K562 (cell line): ENCODE measurements at regions not wholly inside any gene's neighbourhood (a gene's known extent, or its start where the extent isn't known, plus 50 kb on each side); places are given as distances from the start of the nearest gene placed in this dataset.
A peak's percentile ranks its signal among the peaks of the same experiment; 100 is the strongest.

ENCODE experiments used
- ATAC-seq: fragments of 200-7000 bp; cut with Tn5 transposase; 3 replicates; pipeline ENCODE4 v1.9.1; 2020; ENCODE audit warnings: moderate library complexity
- BruUV-seq: library from RNA; stranded (reverse); fragments of 400-500 nt; replicated peaks from 2 replicates; lab custom pipeline; 2021; lab: Mats Ljungman, UMichigan
- CTCF ChIA-PET: fragments of 300-600 bp; formaldehyde crosslinking; extraction: SDS; loops from one replicate; lab custom pipeline; 2021; ENCODE audit warnings: low intra/inter-chr PET ratio; lab: Yijun Ruan, JAX
- POLR2A ChIA-PET: fragments of 300-600, 350-650 bp; sonication (Branson Sonifier 250); formaldehyde crosslinking; extraction: SDS; loops from one replicate; lab custom pipeline; 2021; ENCODE audit warnings: antibody characterized with exemption, inconsistent platforms; lab: Yijun Ruan, JAX
- DNase-seq, 4 experiments: peaks; one replicate each; pipeline versions ENCODE4 v3.0.0 to v3.0.0-alpha.2; 2011 to 2018; ENCODE audit warnings: low spot score in 3 of 4, mixed read lengths in 3 of 4; ENCODE audit errors: extremely low read depth in 1 of 4
- FAIRE-seq: peaks from 2 replicates; lab custom pipeline; 2011; peaks lifted over from hg19 to GRCh38; lab: Jason Lieb, UNC
- H2AFZ ChIP-seq: 2 replicates; pipeline ENCODE4 v1.6.0; 2011; ENCODE audit warnings: low read depth, low read length, control low read depth, inconsistent platforms
- H3K27ac ChIP-seq: fragments of 200-600 bp; 3 replicates; pipeline ENCODE4 v1.8.0; 2011; ENCODE audit warnings: low read depth, mild to moderate bottlenecking, control low read depth, inconsistent platforms, low read length, moderate library complexity, mixed read lengths; ENCODE audit errors: extremely low read depth
- H3K27me3 ChIP-seq, 2 experiments: fragments of 300-600 bp in 1 of 2; 2 replicates in 1 of 2; 3 replicates in 1 of 2; pipeline versions ENCODE4 v1.6.0 to v1.8.0; 2011; ENCODE audit warnings: inconsistent platforms in 2 of 2, low read length in 2 of 2, mild to moderate bottlenecking in 1 of 2, mixed read lengths in 1 of 2, moderate library complexity in 1 of 2; ENCODE audit not compliant: control insufficient read depth in 2 of 2, insufficient read depth in 2 of 2
- H3K36me3 ChIP-seq: fragments of 300-600 bp; 3 replicates; pipeline ENCODE4 v1.8.0; 2011; ENCODE audit warnings: mild to moderate bottlenecking, low read length, inconsistent platforms; ENCODE audit not compliant: control insufficient read depth, insufficient read depth
- H3K4me1 ChIP-seq, 2 experiments: fragments of 200-600 bp in 1 of 2; replicated peaks in 1 of 2; 2 replicates in 1 of 2; 3 replicates in 1 of 2; pipeline versions ENCODE4 v1.5.1 to v1.8.0; 2011; ENCODE audit warnings: inconsistent platforms in 2 of 2, low read length in 2 of 2, mild to moderate bottlenecking in 1 of 2, mixed read lengths in 1 of 2, moderate library complexity in 1 of 2; ENCODE audit not compliant: control insufficient read depth in 2 of 2, insufficient read depth in 2 of 2
- H3K4me2 ChIP-seq: 2 replicates; pipeline ENCODE4 v1.6.1; 2011; ENCODE audit warnings: low read length, control low read depth, inconsistent platforms, mixed read lengths; ENCODE audit not compliant: insufficient read depth
- H3K4me3 ChIP-seq: fragments of 200-600 bp; sonication (generic), shearing (Covaris generic); 2 replicates; pipeline ENCODE4 v1.5.1; 2016; ENCODE audit warnings: control low read depth, inconsistent platforms
- H3K79me2 ChIP-seq: fragments of 200-600 bp; 3 replicates; pipeline ENCODE4 v1.8.0; 2011; ENCODE audit warnings: low read length, inconsistent platforms; ENCODE audit not compliant: control insufficient read depth, insufficient read depth
- H3K9ac ChIP-seq, 2 experiments: 2 replicates each; pipeline versions ENCODE4 v1.6.0 to v1.6.1; 2011; ENCODE audit warnings: low read depth in 2 of 2, low read length in 2 of 2, control low read depth in 1 of 2, inconsistent platforms in 1 of 2, mild to moderate bottlenecking in 1 of 2, mixed read lengths in 1 of 2; ENCODE audit not compliant: insufficient read depth in 1 of 2
- H3K9me1 ChIP-seq: one replicate; pipeline ENCODE4 v1.6.0; 2011; ENCODE audit warnings: inconsistent platforms, mild to moderate bottlenecking, low read length, moderate library complexity; ENCODE audit not compliant: control insufficient read depth, insufficient read depth
- H3K9me3 ChIP-seq: replicated peaks from 2 replicates; pipeline ENCODE4 v1.5.1; 2011; ENCODE audit warnings: low read depth, low read length, inconsistent platforms; ENCODE audit not compliant: control insufficient read depth, insufficient read depth
- H4K20me1 ChIP-seq: replicated peaks from 2 replicates; pipeline ENCODE4 v1.6.1; 2011; ENCODE audit warnings: low read length, inconsistent platforms, mixed read lengths; ENCODE audit not compliant: control insufficient read depth, insufficient read depth
- DACH1 ChIP-seq: fragments of 450-650 bp; IDR thresholded peaks from 2 replicates; pipeline ENCODE4 v1.6.1; 2018; ENCODE audit not compliant: partially characterized antibody
- ESRRA ChIP-seq: fragments of 450-650 bp; IDR thresholded peaks from 2 replicates; pipeline ENCODE4 v1.6.1; 2014; ENCODE audit warnings: low read depth, mild to moderate bottlenecking, moderate library complexity, borderline replicate concordance
- WGBS: fragments of 100-300 bp; shearing (Covaris generic); methylation state at CpG from one replicate; pipeline ENCODE4 v1.1.6; 2016; ENCODE audit warnings: low coverage, mixed read lengths; ENCODE audit not compliant: insufficient coverage; ENCODE audit errors: missing lambda C conversion rate; 5-methylcytosine and 5-hydroxymethylcytosine counted together
- in situ Hi-C: fragments of 300-500 bp; cut with MboI; formaldehyde crosslinking; loops from 4 replicates; pipeline ENCODE4 v1.15.0; 2018; ENCODE audit warnings: inconsistent platforms, mixed read lengths
- intact Hi-C: fragments of 100-400 bp; cut with micrococcal nuclease; formaldehyde crosslinking; loops from 2 replicates; pipeline ENCODE4 v1.14.2; 2022
- TF ChIP-seq, protein P1 (sequence below), 3 experiments: IDR thresholded peaks in 2 of 3; conservative IDR thresholded peaks in 1 of 3; 2 replicates each; pipeline ENCODE4 v1.5.1; 2011 to 2012; ENCODE audit warnings: low read length in 3 of 3, mild to moderate bottlenecking in 3 of 3, control low read depth in 2 of 3, improper control_type of control experiment in 1 of 3, inconsistent platforms in 1 of 3, low read depth in 1 of 3, mixed read lengths in 1 of 3, moderate library complexity in 1 of 3; ENCODE audit not compliant: insufficient read depth in 2 of 3

DNA sequence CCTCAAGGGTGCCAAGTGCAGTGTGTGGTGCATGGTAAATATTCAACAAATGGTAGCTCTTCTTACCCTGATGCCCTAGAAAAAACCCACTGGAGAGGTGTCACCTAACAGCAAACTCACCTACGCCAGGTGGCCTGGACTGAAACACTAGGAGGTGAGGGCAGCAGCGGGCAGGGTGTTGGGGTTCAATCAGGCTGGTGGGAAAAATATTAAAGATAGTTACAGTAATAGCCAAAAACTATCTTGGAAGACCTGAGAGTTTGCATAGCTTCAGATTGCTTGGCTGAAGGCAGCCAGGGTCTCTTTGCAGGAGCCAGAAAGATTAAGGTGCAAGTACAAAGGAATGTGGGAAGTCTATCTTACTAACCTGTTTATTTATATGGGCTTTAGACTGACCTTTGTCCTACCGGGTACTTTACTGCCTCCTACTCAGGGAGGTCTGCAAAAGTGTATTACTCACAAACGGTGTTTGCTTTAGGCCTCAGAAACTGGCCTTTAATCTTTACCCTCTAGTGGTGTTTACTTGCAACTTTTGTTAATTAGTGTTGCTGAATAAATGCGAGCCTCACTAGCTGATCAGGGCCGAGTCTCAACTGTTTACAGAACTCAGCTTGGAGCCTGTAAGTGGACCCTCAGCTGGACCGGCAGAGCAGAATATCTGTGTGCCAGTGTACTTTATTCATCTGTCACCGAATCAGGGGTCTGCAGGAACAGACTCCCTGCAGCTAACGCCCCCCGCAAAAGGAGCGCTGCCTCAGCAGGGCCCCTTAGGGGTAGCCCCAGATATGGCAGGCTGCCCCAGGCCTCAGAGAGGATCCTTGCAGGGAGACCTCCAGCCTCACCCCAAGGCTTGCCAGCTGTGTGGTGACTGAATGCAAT is 63.9 kb downstream of the SYF2 start:
- intact Hi-C loops (no loop called here), in situ Hi-C loops (no loop called here)
- no peaks in the 10 kb centered on the region for H3K9me3 ChIP-seq
- BruUV-seq = no TSS peak
- no peaks in the 10 kb centered on the region for H3K4me1 ChIP-seq
- no peak overlapping the region for H3K9ac ChIP-seq
- H3K4me2 ChIP-seq = no peak overlapping the region
- no peaks in the 10 kb centered on the region for H3K9me1 ChIP-seq
- H3K36me3 ChIP-seq = no peaks in the 10 kb centered on the region
- TF ChIP-seq DACH1 (no peak), ESRRA (peak; percentile 51; the same call in 1 of the 2 replicates)
- TF ChIP-seq, protein P1, sequence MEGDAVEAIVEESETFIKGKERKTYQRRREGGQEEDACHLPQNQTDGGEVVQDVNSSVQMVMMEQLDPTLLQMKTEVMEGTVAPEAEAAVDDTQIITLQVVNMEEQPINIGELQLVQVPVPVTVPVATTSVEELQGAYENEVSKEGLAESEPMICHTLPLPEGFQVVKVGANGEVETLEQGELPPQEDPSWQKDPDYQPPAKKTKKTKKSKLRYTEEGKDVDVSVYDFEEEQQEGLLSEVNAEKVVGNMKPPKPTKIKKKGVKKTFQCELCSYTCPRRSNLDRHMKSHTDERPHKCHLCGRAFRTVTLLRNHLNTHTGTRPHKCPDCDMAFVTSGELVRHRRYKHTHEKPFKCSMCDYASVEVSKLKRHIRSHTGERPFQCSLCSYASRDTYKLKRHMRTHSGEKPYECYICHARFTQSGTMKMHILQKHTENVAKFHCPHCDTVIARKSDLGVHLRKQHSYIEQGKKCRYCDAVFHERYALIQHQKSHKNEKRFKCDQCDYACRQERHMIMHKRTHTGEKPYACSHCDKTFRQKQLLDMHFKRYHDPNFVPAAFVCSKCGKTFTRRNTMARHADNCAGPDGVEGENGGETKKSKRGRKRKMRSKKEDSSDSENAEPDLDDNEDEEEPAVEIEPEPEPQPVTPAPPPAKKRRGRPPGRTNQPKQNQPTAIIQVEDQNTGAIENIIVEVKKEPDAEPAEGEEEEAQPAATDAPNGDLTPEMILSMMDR (IDR thresholded peaks at IDR 0.05 in 2 of 3, conservative IDR thresholded peaks at IDR 0.05 in 1 of 3; ENCODE audit: insufficient read depth in 2 of 3, low read depth in 1 of 3, low read length in 3 of 3) = peak in 2 of 3 experiments; percentile 12 to 29; a peak in 1 of 6 replicates
- no peaks in the 10 kb centered on the region for H3K79me2 ChIP-seq
- WGBS = 23% methylated on average over 11 of the region's 11 CpGs
- FAIRE-seq = no peak
- H3K27ac ChIP-seq = no peak overlapping the region
- no peak overlapping the region for H2AFZ ChIP-seq
- ChIA-PET CTCF (no interaction called here), POLR2A (interaction anchor here (1.0 to 1.7 kb wide), 4 partner anchors 11 to 424 kb away, joined by 3 to 4 read pairs (median 4); no protein-coding TSS in a partner anchor)
- DNase-seq = no peak
- no peak overlapping the region for H3K4me3 ChIP-seq
- peaks cover 16 to 43% of the 10 kb centered on the region in 2 experiments; a peak in 4 of 5 replicates for H3K27me3 ChIP-seq
- H4K20me1 ChIP-seq = no peaks in the 10 kb centered on the region
- ATAC-seq = peak; percentile 38; the same call in 1 of the 3 replicates
